ENCODE measurements at regions not wholly inside any gene's neighbourhood (a gene's known extent, or its start where the extent isn't known, plus 50 kb on each side); places are given as distances from the start of the nearest gene placed in this dataset.
A peak's percentile ranks its signal among the peaks of the same experiment; 100 is the strongest.

DNA sequence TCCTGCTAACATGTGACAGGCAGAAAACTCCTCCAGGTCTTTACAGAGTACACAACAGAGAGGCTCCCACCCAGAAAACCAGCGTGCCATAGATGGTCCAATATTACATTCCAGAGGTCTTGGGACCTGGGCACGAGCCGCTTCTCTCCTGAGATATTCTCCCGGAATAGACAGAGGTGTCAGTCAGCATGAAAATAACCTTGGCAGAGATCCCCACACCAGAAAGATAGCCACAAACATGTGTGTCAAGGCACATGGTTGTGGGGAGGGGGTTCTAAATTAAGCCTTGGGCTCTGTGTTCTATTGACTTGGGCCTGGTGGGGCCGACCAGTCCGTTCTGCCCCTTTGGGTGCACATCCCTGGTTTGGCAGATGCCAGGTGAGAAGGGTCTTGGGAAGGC, 78.4 kb downstream of the BOD1 start:
- TF ChIP-seq POLR2A (IDR thresholded peaks at IDR 0.05; ENCODE audit: low read depth, low read length): no peak
- TF ChIP-seq TAF1 (IDR thresholded peaks at IDR 0.05; ENCODE audit: borderline replicate concordance, low read depth, low read length): no peak
- no peak for TF ChIP-seq POLR2AphosphoS5 (IDR thresholded peaks at IDR 0.05; ENCODE audit: low read depth, low read length)
- FAIRE-seq (no peak), DNase-seq (ENCODE audit: insufficient read length) (no peak)

DNA sequence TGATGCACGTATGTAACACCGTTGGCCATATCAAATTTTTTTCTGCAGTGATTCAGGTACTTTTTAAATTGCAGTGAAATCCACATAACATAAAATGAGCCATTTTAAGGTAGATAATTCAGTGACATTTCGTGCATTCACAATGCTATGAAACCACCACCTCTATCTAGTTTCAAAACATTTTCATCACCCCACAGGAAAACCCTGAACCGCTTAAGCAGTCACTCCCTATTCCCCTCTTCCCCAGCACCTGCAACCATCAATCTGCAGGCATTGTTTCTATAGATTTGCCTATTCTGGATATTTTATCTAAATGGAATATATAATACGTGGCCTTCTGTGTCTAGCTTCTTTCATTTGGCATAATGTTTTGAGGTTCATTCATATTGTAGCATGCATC, 79.2 kb downstream of the BOD1 start:
- no peak for TF ChIP-seq TAF1 (IDR thresholded peaks at IDR 0.05; ENCODE audit: borderline replicate concordance, low read depth, low read length)
- TF ChIP-seq POLR2AphosphoS5 (IDR thresholded peaks at IDR 0.05; ENCODE audit: low read depth, low read length): no peak
- no peak for TF ChIP-seq POLR2A (IDR thresholded peaks at IDR 0.05; ENCODE audit: low read depth, low read length)
- FAIRE-seq (no peak), DNase-seq (ENCODE audit: insufficient read length) (no peak)

DNA sequence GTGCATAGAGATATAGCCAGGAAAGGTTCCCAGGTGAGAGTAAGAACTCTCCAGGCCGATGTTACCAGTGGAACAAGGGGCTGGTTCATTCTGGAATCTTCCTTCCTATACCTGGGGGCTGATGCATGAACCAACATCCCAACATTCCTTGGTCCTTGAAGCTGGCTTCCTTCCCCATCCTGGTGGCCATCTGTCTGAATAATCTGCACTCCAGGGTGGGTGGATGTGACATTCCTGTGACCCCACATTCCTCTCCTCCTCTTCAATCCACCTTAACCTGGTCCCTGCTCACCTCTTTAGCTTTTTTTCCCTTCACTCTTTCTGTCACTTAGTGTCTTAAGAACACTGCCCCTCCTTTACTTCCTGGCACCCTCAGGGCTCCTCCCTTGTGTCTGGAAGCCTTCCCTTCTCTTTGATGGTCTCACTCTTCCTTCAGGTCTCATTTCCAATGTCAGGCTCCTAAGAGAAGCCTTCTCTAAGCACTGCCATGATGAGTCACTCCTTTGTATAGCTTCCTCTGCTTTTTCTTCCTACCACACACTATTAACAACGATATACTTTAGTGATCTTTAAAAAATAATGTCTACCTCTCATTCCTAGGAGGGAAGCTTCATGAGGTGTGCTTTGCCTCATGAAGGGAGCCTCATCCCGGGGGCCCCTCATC, 80.3 kb downstream of the BOD1 start:
- TF ChIP-seq POLR2AphosphoS5 (IDR thresholded peaks at IDR 0.05; ENCODE audit: low read depth, low read length): no peak
- TF ChIP-seq POLR2A (IDR thresholded peaks at IDR 0.05; ENCODE audit: low read depth, low read length): no peak
- no peak for TF ChIP-seq TAF1 (IDR thresholded peaks at IDR 0.05; ENCODE audit: borderline replicate concordance, low read depth, low read length)
- FAIRE-seq: no peak
- no peak for DNase-seq (ENCODE audit: insufficient read length)

DNA sequence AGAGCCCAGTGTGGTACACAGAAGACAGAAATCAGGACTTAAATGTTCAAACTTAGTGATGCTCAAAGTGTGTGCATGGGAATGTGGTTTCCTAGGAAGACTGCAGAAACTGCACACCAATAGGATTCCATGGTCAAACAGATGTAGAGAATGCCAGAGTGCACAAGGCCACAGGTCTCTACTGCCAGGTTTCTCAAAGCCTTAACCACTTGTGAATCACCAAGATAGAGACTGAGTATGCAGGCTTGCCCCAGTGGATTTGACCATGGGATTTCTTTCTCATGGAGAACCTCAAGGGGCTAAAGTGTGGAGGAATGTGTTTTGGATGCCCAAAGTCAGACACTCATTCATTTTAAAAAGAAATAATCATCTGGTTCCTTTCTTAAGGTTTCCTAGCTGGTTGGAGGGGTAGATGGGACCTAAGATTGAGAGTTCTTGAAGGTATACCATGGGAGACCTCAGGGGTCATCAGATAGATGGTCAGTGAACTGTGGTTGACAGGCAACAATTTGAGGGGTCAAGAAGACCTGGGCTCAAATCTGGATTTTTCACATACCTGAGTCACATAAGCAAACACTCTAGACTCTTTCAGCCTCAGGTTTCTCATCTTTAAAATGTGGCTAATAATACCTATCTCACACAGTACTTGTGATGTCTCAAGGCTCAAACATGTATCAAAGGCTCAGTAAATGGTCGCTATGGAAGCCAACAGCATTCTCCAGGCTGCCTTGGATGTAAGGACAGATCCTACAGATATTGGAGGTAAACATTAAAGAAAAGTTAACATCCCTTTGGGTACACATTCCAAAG, 81.1 kb downstream of the BOD1 start:
- FAIRE-seq (no peak), DNase-seq (ENCODE audit: insufficient read length) (no peak)
- TF ChIP-seq POLR2AphosphoS5 (IDR thresholded peaks at IDR 0.05; ENCODE audit: low read depth, low read length) (no peak), TAF1 (IDR thresholded peaks at IDR 0.05; ENCODE audit: borderline replicate concordance, low read depth, low read length) (no peak), POLR2A (IDR thresholded peaks at IDR 0.05; ENCODE audit: low read depth, low read length) (no peak)

DNA sequence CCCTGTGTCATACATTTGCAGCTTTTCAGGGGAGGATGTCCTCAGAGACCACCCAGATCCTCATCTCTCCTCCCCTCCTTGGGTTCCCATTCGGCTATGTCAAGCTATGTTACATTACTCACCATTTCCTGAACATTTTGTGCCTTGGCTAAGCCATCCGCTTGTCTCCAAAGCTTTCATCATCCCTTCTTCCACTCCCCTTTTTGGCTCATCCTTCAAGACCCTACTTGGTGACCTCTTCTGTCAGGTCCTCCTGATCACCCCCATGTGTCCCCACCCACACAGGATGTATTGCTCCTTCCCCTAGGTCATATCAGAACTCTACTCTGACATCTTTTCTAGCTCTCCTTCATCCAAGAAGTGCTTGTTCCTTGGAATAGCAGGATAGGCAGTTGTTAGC, 81.8 kb downstream of the BOD1 start:
- no peak for DNase-seq (ENCODE audit: insufficient read length)
- TF ChIP-seq TAF1 (IDR thresholded peaks at IDR 0.05; ENCODE audit: borderline replicate concordance, low read depth, low read length) (no peak), POLR2AphosphoS5 (IDR thresholded peaks at IDR 0.05; ENCODE audit: low read depth, low read length) (no peak)
- FAIRE-seq: no peak

DNA sequence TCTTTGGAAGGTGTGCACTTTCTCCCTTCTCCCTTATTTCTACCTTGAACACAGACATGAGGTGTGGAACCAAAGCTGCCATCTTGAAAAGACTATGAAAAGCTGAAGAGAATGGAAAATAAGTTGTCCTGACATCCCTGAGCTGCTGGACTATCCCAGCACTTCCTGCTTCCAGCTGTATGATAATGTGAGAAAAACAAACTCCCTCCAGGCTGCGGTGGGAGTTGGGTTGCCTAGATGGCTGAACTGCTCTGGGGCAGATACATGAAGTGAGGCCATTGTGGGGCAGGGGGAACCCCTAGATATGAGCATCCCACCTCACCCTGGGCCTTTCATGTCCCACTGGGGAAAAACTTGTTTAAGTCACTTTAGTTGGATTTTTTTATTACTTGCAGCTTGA, 82.4 kb downstream of the BOD1 start:
- FAIRE-seq: no peak

DNA sequence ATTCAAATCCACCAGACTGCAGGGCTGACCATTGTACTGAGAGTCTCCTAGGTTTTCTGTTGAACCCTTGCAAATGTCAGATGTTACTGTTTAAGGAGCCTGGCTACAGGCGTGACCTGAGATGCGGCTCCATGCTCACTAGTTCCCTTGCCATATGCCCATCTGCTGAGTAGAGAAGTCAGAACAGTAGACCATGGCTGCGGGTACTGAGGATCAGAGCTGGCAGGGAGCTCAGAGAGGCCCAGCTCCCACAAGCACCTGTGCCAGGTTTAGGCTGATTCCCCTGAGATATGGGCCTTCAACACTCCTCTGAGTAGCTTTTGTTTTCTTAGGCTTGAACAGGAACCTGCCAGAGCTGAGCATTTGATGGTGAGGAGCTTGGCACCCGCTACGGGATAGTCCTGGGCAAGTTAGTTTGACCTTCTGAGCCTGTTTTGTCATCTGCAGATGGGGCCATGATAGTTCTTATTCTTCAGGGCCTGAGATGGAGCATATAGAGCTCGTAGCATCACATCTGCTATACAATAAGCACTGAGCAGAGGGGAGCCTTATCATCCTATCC, 83.7 kb downstream of the BOD1 start:
- DNase-seq (ENCODE audit: insufficient read length) (no peak), FAIRE-seq (no peak)
- TF ChIP-seq POLR2A (IDR thresholded peaks at IDR 0.05; ENCODE audit: low read depth, low read length) (no peak), TAF1 (IDR thresholded peaks at IDR 0.05; ENCODE audit: borderline replicate concordance, low read depth, low read length) (no peak), POLR2AphosphoS5 (IDR thresholded peaks at IDR 0.05; ENCODE audit: low read depth, low read length) (no peak)

More for the DNA sequence above, 82.4 kb downstream of the BOD1 start:
- DNase-seq (ENCODE audit: insufficient read length): no peak
- no peak for TF ChIP-seq TAF1 (IDR thresholded peaks at IDR 0.05; ENCODE audit: borderline replicate concordance, low read depth, low read length)
- no peak for TF ChIP-seq POLR2AphosphoS5 (IDR thresholded peaks at IDR 0.05; ENCODE audit: low read depth, low read length)
- TF ChIP-seq POLR2A (IDR thresholded peaks at IDR 0.05; ENCODE audit: low read depth, low read length): no peak

DNA sequence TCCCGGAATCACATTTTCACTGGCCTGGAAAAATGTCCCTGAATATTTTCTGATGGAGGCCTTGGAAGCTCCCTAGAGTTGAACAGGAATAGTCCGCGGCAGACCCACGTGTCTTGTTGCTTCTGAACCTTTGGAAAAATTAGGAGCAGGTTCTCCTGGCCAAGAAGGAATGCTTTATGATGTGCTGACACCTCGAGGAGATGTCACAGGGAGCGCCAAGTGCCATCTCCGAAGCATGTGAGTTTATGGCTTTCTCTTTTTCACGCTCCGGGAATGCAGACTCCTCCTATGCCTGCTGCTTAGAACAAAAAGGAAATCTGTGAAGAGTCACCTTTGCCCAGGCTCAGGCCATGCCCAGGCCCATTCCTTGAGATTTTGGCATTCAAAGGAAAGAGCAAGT, 84.6 kb downstream of the BOD1 start:
- FAIRE-seq (no peak), DNase-seq (ENCODE audit: insufficient read length) (no peak)

DNA sequence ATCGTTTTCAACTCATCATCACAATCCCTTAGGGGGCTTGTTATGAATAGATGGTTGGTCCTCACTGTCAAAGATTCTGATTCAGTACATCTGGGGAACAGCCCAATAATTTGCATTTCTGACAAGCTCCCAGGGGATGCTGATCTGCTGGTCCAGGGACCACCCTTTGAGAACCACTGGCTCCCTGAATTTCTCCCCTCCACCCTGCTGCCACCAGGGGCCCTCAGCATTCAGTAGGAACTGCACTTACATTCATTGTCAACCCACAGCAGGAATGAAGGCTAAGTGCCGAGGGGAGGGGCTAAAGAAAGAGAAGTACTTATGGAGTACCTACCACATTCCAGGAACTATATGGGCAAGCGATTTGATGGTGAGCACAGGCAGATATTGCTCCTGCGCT, 85.9 kb downstream of the BOD1 start:
- TF ChIP-seq POLR2AphosphoS5 (IDR thresholded peaks at IDR 0.05; ENCODE audit: low read depth, low read length): no peak
- TF ChIP-seq POLR2A (IDR thresholded peaks at IDR 0.05; ENCODE audit: low read depth, low read length): no peak
- TF ChIP-seq TAF1 (IDR thresholded peaks at IDR 0.05; ENCODE audit: borderline replicate concordance, low read depth, low read length): no peak
- peak; percentile 75 for FAIRE-seq
- DNase-seq (ENCODE audit: insufficient read length): no peak

More for the DNA sequence above, 84.6 kb downstream of the BOD1 start:
- no peak for TF ChIP-seq POLR2AphosphoS5 (IDR thresholded peaks at IDR 0.05; ENCODE audit: low read depth, low read length)
- TF ChIP-seq TAF1 (IDR thresholded peaks at IDR 0.05; ENCODE audit: borderline replicate concordance, low read depth, low read length): no peak
- no peak for TF ChIP-seq POLR2A (IDR thresholded peaks at IDR 0.05; ENCODE audit: low read depth, low read length)

DNA sequence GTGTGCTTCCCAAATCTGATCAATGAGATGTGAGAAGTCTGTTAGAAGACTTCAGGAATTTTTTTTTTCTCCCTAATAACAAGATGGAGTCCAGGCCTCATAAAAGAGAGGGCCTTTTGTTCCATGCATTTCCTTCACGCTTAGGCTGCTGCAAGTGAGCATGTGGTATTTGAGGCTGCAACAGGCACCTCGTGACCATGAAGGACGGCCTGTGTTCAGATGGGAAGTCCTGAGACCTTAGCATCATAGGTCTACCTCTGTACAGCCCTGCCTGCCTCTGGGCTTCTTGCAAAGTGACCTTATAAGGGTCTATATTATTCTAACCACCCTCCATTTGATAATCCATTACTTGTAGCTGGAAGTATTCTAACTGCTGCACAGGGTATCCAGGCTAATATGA, 86.6 kb downstream of the BOD1 start:
- no peak for DNase-seq (ENCODE audit: insufficient read length)
- no peak for FAIRE-seq
- no peak for TF ChIP-seq POLR2A (IDR thresholded peaks at IDR 0.05; ENCODE audit: low read depth, low read length)
- no peak for TF ChIP-seq POLR2AphosphoS5 (IDR thresholded peaks at IDR 0.05; ENCODE audit: low read depth, low read length)
- TF ChIP-seq TAF1 (IDR thresholded peaks at IDR 0.05; ENCODE audit: borderline replicate concordance, low read depth, low read length): no peak

DNA sequence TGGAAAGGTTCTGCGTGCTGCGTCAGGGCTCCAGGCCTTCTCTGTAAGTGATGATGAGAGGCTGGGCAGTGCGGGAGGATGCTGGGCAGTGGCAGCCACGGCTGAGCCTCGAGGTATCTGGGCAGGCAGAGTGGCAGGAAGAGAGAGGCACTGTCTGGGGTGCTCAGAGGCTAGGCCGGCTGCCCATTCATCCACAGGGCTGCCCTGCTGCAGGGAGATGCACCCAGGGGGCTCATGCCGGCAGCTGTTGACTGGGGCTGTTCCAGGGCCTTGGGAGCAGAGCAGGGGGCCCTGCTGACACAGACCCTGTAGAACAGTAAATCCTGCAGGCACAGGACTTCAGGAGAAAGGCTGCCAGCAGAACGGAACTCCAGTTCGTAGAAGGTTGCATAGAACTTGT, 88.8 kb downstream of the BOD1 start:
- no peak for TF ChIP-seq POLR2AphosphoS5 (IDR thresholded peaks at IDR 0.05; ENCODE audit: low read depth, low read length)
- TF ChIP-seq POLR2A (IDR thresholded peaks at IDR 0.05; ENCODE audit: low read depth, low read length): no peak
- no peak for TF ChIP-seq TAF1 (IDR thresholded peaks at IDR 0.05; ENCODE audit: borderline replicate concordance, low read depth, low read length)
- no peak for DNase-seq (ENCODE audit: insufficient read length)
- no peak for FAIRE-seq

DNA sequence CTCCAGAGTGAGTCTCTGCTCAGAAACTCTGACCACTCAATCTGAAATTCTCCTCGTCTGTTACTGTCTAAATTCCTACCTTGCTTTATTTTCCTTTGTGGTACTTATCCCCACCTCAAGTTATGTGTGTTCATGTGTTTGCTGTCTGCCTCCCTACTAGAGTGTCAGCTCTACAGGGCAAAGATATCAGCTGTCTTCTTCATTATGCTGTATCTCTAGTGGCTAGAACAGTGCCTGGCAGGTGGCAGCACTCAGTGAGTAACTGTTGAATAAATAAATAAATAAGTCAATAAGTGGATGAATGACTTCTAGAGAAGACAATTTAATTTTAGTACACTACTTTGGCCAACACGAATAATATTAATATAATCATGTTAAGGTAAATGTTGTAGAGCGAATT, 92.3 kb downstream of the BOD1 start:
- no peak for DNase-seq (ENCODE audit: insufficient read length)
- no peak for TF ChIP-seq TAF1 (IDR thresholded peaks at IDR 0.05; ENCODE audit: borderline replicate concordance, low read depth, low read length)
- TF ChIP-seq POLR2A (IDR thresholded peaks at IDR 0.05; ENCODE audit: low read depth, low read length): no peak
- TF ChIP-seq POLR2AphosphoS5 (IDR thresholded peaks at IDR 0.05; ENCODE audit: low read depth, low read length): no peak
- FAIRE-seq: no peak
